ENCODE measurements at regions not wholly inside any gene's neighbourhood (a gene's known extent, or its start where the extent isn't known, plus 50 kb on each side); places are given as distances from the start of the nearest gene placed in this dataset.
"Not testable (repeated sequence)": the region's sequence is repeated elsewhere in the genome, so short reads cannot be mapped to it uniquely, and the experiment has no call there.

GRCh38 chr14:106610691-106611090, 1084.3 kb downstream of the TMEM121 start:
- ATAC-seq, result no peak
- no peak for TF ChIP-seq POLR2A (IDR thresholded peaks at IDR 0.05)
- TF ChIP-seq, protein P1, sequence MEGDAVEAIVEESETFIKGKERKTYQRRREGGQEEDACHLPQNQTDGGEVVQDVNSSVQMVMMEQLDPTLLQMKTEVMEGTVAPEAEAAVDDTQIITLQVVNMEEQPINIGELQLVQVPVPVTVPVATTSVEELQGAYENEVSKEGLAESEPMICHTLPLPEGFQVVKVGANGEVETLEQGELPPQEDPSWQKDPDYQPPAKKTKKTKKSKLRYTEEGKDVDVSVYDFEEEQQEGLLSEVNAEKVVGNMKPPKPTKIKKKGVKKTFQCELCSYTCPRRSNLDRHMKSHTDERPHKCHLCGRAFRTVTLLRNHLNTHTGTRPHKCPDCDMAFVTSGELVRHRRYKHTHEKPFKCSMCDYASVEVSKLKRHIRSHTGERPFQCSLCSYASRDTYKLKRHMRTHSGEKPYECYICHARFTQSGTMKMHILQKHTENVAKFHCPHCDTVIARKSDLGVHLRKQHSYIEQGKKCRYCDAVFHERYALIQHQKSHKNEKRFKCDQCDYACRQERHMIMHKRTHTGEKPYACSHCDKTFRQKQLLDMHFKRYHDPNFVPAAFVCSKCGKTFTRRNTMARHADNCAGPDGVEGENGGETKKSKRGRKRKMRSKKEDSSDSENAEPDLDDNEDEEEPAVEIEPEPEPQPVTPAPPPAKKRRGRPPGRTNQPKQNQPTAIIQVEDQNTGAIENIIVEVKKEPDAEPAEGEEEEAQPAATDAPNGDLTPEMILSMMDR (IDR thresholded peaks at IDR 0.05), result no peak
- 39 to 57% (median 44%) methylated on average over 4 of the region's 4 CpGs for WGBS, 4 donors
- Histone ChIP-seq H3K27me3 (peaks cover 0 to 24% (median 4%) of the 10 kb centered on the region in 9 donors), H3K36me3 (no peaks in the 10 kb centered on the region), H3K4me1 (no peaks in the 10 kb centered on the region), H3K27ac (no peak overlapping the region), H3K4me3 (no peak overlapping the region), H3K9me3 (no peaks in the 10 kb centered on the region)
- DNase-seq, result no peak
- intact Hi-C loops (cut with DNase I), result no loop called here

- intact Hi-C loops (cut with DNase I), result no loop called here
- TF ChIP-seq, protein P1 (IDR thresholded peaks at IDR 0.05), result no peak
- TF ChIP-seq POLR2A (IDR thresholded peaks at IDR 0.05), result no peak
- 58 to 69% (median 61%) methylated on average over 4 of the region's 4 CpGs for WGBS, 4 donors
- no peaks in the 10 kb centered on the region for H3K4me1 ChIP-seq
- ATAC-seq, result no peak
- H3K4me3 ChIP-seq, result no peak overlapping the region
- H3K27me3 ChIP-seq, result peaks cover 0 to 23% (median 4%) of the 10 kb centered on the region in 9 donors
- H3K9me3 ChIP-seq, result no peaks in the 10 kb centered on the region
- H3K27ac ChIP-seq, result no peak overlapping the region
- DNase-seq, result no peak
- no peaks in the 10 kb centered on the region for H3K36me3 ChIP-seq
These were observed 1086.9 kb downstream of the TMEM121 start for GRCh38 chr14:106613256-106613655.

DNA sequence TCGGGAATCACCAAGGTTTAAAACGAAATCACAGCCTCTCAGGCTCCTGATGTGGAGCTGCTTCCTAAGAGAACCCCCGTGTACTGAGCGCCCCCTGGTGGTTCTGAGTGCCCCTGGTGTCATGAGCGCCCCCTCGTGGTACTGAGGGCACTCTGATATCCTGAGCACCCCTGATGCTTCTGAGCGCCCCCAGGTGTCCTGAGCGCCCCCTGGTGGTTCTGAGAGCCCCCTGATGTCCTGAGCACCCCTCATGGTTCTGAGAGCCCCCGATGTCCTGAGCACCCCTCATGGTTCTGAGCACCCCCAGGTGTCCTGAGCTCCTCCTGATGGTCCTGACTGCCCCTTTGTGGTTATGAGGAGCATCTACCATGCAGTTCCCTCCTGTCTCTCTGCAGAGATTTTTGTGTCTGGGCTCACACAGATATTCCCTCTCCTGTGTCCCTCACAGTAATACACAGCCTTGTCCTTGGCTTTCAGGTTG, 1092.1 kb downstream of the TMEM121 start:
- 45 to 48% (median 47%) methylated on average over 7 to 9 of the region's 9 CpGs for WGBS, 4 donors
- H3K9me3 ChIP-seq; H3K36me3 ChIP-seq; intact Hi-C loops (cut with DNase I); H3K27ac ChIP-seq; H3K4me1 ChIP-seq; ATAC-seq; H3K4me3 ChIP-seq: not testable (repeated sequence)
- peak in 3 of 5 donors; percentile 21 to 65 (median 39) for DNase-seq
- peaks cover 0 to 24% (median 0%) of the 10 kb centered on the region in 9 donors for H3K27me3 ChIP-seq
- TF ChIP-seq, protein P1 (IDR thresholded peaks at IDR 0.05), result peak in 11 of 12 donors; percentile 13 to 57 (median 37)

DNA sequence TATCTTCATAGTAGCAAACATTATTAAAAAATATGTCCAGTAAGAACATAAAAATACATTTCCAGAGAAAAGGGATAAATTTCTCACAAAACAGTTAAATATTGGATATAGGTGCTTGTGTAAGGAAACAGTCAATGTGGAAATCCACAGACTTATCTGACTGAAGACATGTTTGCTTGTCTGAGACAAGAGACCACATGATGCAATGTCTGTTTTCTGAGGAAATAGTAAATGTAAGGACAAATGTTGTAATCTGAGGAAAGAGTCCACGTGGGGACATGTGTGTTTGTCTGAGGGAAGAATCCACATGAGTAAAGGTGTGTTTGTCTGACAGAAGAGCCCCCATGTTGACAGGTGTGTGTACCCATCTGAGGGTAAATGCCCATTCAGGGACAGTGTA, 1093.2 kb downstream of the TMEM121 start:
- Histone ChIP-seq H3K4me1 (no peaks in the 10 kb centered on the region), H3K27me3 (peaks cover 0 to 28% (median 0%) of the 10 kb centered on the region in 9 donors), H3K36me3 (no peaks in the 10 kb centered on the region), H3K9me3 (no peaks in the 10 kb centered on the region), H3K4me3 (no peak overlapping the region), H3K27ac (no peak overlapping the region)
- intact Hi-C loops (cut with DNase I), result no loop called here
- DNase-seq, result no peak
- no peak for ATAC-seq
- 4 to 7% (median 6%) methylated on average over 1 of the region's 1 CpG for WGBS, 4 donors
- TF ChIP-seq, protein P1 (IDR thresholded peaks at IDR 0.05), result no peak
- TF ChIP-seq POLR2A (IDR thresholded peaks at IDR 0.05), result no peak

All from heart left ventricle (tissue), 16 donors.